ENCODE measurements at regions not wholly inside any gene's neighbourhood (a gene's known extent, or its start where the extent isn't known, plus 50 kb on each side); places are given as distances from the start of the nearest gene placed in this dataset.
"Not testable (repeated sequence)": the region's sequence is repeated elsewhere in the genome, so short reads cannot be mapped to it uniquely, and the experiment has no call there.

DNA sequence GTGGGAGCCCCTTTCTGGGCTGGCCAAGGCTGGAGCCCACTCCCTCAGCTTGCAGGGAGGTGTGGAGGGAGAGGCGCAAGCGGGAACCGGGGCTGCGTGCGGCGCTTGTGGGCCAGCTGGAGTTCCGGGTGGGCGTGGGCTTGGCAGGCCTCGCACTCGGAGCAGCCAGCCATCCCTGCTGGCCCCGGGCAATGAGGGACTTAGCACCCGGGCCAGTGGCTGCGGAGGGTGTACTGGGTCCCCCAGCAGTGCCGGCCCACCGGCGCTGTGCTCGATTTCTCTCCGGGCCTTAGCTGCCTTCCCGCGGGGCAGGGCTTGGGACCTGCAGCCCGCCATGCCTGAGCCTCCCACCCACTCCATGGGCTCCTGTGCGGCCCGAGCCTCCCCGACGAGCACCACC lies 207.7 kb downstream of the EBLN2 start:
- TF ChIP-seq POLR2A (IDR thresholded peaks at IDR 0.05) = not testable (repeated sequence)
- TF ChIP-seq, protein P1, sequence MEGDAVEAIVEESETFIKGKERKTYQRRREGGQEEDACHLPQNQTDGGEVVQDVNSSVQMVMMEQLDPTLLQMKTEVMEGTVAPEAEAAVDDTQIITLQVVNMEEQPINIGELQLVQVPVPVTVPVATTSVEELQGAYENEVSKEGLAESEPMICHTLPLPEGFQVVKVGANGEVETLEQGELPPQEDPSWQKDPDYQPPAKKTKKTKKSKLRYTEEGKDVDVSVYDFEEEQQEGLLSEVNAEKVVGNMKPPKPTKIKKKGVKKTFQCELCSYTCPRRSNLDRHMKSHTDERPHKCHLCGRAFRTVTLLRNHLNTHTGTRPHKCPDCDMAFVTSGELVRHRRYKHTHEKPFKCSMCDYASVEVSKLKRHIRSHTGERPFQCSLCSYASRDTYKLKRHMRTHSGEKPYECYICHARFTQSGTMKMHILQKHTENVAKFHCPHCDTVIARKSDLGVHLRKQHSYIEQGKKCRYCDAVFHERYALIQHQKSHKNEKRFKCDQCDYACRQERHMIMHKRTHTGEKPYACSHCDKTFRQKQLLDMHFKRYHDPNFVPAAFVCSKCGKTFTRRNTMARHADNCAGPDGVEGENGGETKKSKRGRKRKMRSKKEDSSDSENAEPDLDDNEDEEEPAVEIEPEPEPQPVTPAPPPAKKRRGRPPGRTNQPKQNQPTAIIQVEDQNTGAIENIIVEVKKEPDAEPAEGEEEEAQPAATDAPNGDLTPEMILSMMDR (IDR thresholded peaks at IDR 0.05) = not testable (repeated sequence)
